K562 (cell line): ENCODE measurements at regions not wholly inside any gene's neighbourhood (a gene's known extent, or its start where the extent isn't known, plus 50 kb on each side); places are given as distances from the start of the nearest gene placed in this dataset.

Experiments used
- ATAC-seq: fragments of 200-7000 bp; cut with Tn5 transposase; 3 replicates; pipeline ENCODE4 v1.9.1; 2020; ENCODE audit warnings: moderate library complexity
- BruUV-seq: library from RNA; stranded (reverse); fragments of 400-500 nt; replicated peaks from 2 replicates; lab custom pipeline; 2021; lab: Mats Ljungman, UMichigan
- CTCF ChIA-PET: fragments of 300-600 bp; formaldehyde crosslinking; extraction: SDS; loops from one replicate; lab custom pipeline; 2021; ENCODE audit warnings: low intra/inter-chr PET ratio; lab: Yijun Ruan, JAX
- POLR2A ChIA-PET: fragments of 300-600, 350-650 bp; sonication (Branson Sonifier 250); formaldehyde crosslinking; extraction: SDS; loops from one replicate; lab custom pipeline; 2021; ENCODE audit warnings: antibody characterized with exemption, inconsistent platforms; lab: Yijun Ruan, JAX
- DNase-seq, 4 experiments: peaks; one replicate each; pipeline versions ENCODE4 v3.0.0 to v3.0.0-alpha.2; 2011 to 2018; ENCODE audit warnings: low spot score in 3 of 4, mixed read lengths in 3 of 4; ENCODE audit errors: extremely low read depth in 1 of 4
- FAIRE-seq: peaks from 2 replicates; lab custom pipeline; 2011; peaks lifted over from hg19 to GRCh38; lab: Jason Lieb, UNC
- H2AFZ ChIP-seq: 2 replicates; pipeline ENCODE4 v1.6.0; 2011; ENCODE audit warnings: low read depth, low read length, control low read depth, inconsistent platforms
- H3K27ac ChIP-seq: fragments of 200-600 bp; 3 replicates; pipeline ENCODE4 v1.8.0; 2011; ENCODE audit warnings: low read depth, mild to moderate bottlenecking, control low read depth, inconsistent platforms, low read length, moderate library complexity, mixed read lengths; ENCODE audit errors: extremely low read depth
- H3K27me3 ChIP-seq, 2 experiments: fragments of 300-600 bp in 1 of 2; 2 replicates in 1 of 2; 3 replicates in 1 of 2; pipeline versions ENCODE4 v1.6.0 to v1.8.0; 2011; ENCODE audit warnings: inconsistent platforms in 2 of 2, low read length in 2 of 2, mild to moderate bottlenecking in 1 of 2, mixed read lengths in 1 of 2, moderate library complexity in 1 of 2; ENCODE audit not compliant: control insufficient read depth in 2 of 2, insufficient read depth in 2 of 2
- H3K36me3 ChIP-seq: fragments of 300-600 bp; 3 replicates; pipeline ENCODE4 v1.8.0; 2011; ENCODE audit warnings: mild to moderate bottlenecking, low read length, inconsistent platforms; ENCODE audit not compliant: control insufficient read depth, insufficient read depth
- H3K4me1 ChIP-seq, 2 experiments: fragments of 200-600 bp in 1 of 2; replicated peaks in 1 of 2; 2 replicates in 1 of 2; 3 replicates in 1 of 2; pipeline versions ENCODE4 v1.5.1 to v1.8.0; 2011; ENCODE audit warnings: inconsistent platforms in 2 of 2, low read length in 2 of 2, mild to moderate bottlenecking in 1 of 2, mixed read lengths in 1 of 2, moderate library complexity in 1 of 2; ENCODE audit not compliant: control insufficient read depth in 2 of 2, insufficient read depth in 2 of 2
- H3K4me2 ChIP-seq: 2 replicates; pipeline ENCODE4 v1.6.1; 2011; ENCODE audit warnings: low read length, control low read depth, inconsistent platforms, mixed read lengths; ENCODE audit not compliant: insufficient read depth
- H3K4me3 ChIP-seq: fragments of 200-600 bp; sonication (generic), shearing (Covaris generic); 2 replicates; pipeline ENCODE4 v1.5.1; 2016; ENCODE audit warnings: control low read depth, inconsistent platforms
- H3K79me2 ChIP-seq: fragments of 200-600 bp; 3 replicates; pipeline ENCODE4 v1.8.0; 2011; ENCODE audit warnings: low read length, inconsistent platforms; ENCODE audit not compliant: control insufficient read depth, insufficient read depth
- H3K9ac ChIP-seq, 2 experiments: 2 replicates each; pipeline versions ENCODE4 v1.6.0 to v1.6.1; 2011; ENCODE audit warnings: low read depth in 2 of 2, low read length in 2 of 2, control low read depth in 1 of 2, inconsistent platforms in 1 of 2, mild to moderate bottlenecking in 1 of 2, mixed read lengths in 1 of 2; ENCODE audit not compliant: insufficient read depth in 1 of 2
- H3K9me1 ChIP-seq: one replicate; pipeline ENCODE4 v1.6.0; 2011; ENCODE audit warnings: inconsistent platforms, mild to moderate bottlenecking, low read length, moderate library complexity; ENCODE audit not compliant: control insufficient read depth, insufficient read depth
- H3K9me3 ChIP-seq: replicated peaks from 2 replicates; pipeline ENCODE4 v1.5.1; 2011; ENCODE audit warnings: low read depth, low read length, inconsistent platforms; ENCODE audit not compliant: control insufficient read depth, insufficient read depth
- H4K20me1 ChIP-seq: replicated peaks from 2 replicates; pipeline ENCODE4 v1.6.1; 2011; ENCODE audit warnings: low read length, inconsistent platforms, mixed read lengths; ENCODE audit not compliant: control insufficient read depth, insufficient read depth
- FOXJ3 ChIP-seq: sonication (generic); formaldehyde crosslinking; IDR thresholded peaks from 2 replicates; pipeline ENCODE4 v1.4.0; 2020; ENCODE audit warnings: mild to moderate bottlenecking, missing genetic modification reagents
- MBD2 ChIP-seq: sonication (generic); IDR thresholded peaks from 2 replicates; pipeline ENCODE4 v1.6.1; 2016; ENCODE audit warnings: low read depth, borderline replicate concordance
- NR2C2 ChIP-seq, 2 experiments: fragments of 200-800 bp in 1 of 2; sonication (Bioruptor generic) in 1 of 2; sonication (generic) in 1 of 2; formaldehyde crosslinking in 1 of 2; IDR thresholded peaks; 2 replicates each; pipeline versions ENCODE4 v1.6.1 to v1.8.0; 2016 to 2022; ENCODE audit warnings: mild to moderate bottlenecking in 1 of 2, missing compliant biosample characterization in 1 of 2, missing genetic modification characterization in 1 of 2, missing genetic modification reagents in 1 of 2
- SUPT5H ChIP-seq: fragments of 450-650 bp; IDR thresholded peaks from 2 replicates; pipeline ENCODE4 v1.6.1; 2016
- THRAP3 ChIP-seq: fragments of 450-650 bp; IDR thresholded peaks from 2 replicates; pipeline ENCODE4 v1.6.1; 2016; ENCODE audit warnings: mild to moderate bottlenecking, inconsistent platforms, borderline replicate concordance
- TRIM28 ChIP-seq: fragments of 450-650 bp; IDR thresholded peaks from 2 replicates; pipeline ENCODE4 v1.6.1; 2017
- ZNF316 ChIP-seq: fragments of 450-650 bp; IDR thresholded peaks from 2 replicates; pipeline ENCODE4 v1.6.1; 2016
- WGBS: fragments of 100-300 bp; shearing (Covaris generic); methylation state at CpG from one replicate; pipeline ENCODE4 v1.1.6; 2016; ENCODE audit warnings: low coverage, mixed read lengths; ENCODE audit not compliant: insufficient coverage; ENCODE audit errors: missing lambda C conversion rate; 5-methylcytosine and 5-hydroxymethylcytosine counted together
- in situ Hi-C: fragments of 300-500 bp; cut with MboI; formaldehyde crosslinking; loops from 4 replicates; pipeline ENCODE4 v1.15.0; 2018; ENCODE audit warnings: inconsistent platforms, mixed read lengths
- intact Hi-C: fragments of 100-400 bp; cut with micrococcal nuclease; formaldehyde crosslinking; loops from 2 replicates; pipeline ENCODE4 v1.14.2; 2022
- TF ChIP-seq, protein P1 (sequence below): fragments of 250-450 bp; sonication (Bioruptor Pico); IDR thresholded peaks from 2 replicates; pipeline ENCODE4 v1.5.0; 2021

DNA sequence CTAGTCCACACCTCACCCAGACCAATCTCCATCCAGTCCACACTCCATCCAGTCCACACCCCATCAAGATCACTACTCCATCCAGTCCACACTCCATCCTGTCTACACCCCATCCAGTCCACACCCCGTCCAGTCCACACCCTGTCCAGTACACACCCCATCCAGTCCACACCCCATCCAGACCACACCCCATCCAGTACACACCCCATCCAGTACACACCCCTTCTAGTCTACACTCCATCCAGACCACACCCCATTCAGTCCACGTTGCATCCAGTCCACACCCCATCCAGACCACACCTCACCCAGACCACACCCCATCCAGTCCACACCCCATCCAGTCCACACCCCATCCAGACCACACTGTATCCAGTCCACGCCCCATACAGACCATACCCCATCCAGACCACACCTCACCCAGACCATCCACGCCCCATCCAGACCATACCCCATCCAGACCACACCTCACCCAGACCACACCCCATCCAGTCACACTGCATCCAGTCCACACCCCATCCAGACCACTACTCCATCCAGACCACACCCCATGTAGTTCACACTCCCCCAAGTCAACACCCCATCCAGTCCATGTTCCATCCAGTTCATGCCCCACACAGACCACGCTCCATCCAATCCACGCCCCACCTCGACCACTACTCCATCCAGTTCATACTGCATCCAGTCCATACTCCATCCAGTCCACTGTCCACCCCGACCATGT, 116.6 kb upstream of the RTL1 start:
- H3K9ac ChIP-seq: no peak overlapping the region
- no peaks in the 10 kb centered on the region for H3K9me3 ChIP-seq
- no peaks in the 10 kb centered on the region for H3K79me2 ChIP-seq
- H3K4me1 ChIP-seq: no peaks in the 10 kb centered on the region; a peak in 1 of 5 replicates
- peaks cover 0 to 21% of the 10 kb centered on the region in 2 experiments; a peak in 1 of 5 replicates for H3K27me3 ChIP-seq
- no peaks in the 10 kb centered on the region for H3K9me1 ChIP-seq
- no TSS peak for BruUV-seq
- ChIA-PET POLR2A (no interaction called here), CTCF (no interaction called here)
- FAIRE-seq: no peak
- no peak overlapping the region for H3K27ac ChIP-seq
- WGBS: 10% methylated on average over 8 of the region's 8 CpGs
- no peak for DNase-seq
- no peak overlapping the region for H2AFZ ChIP-seq
- H3K4me3 ChIP-seq: no peak overlapping the region
- H4K20me1 ChIP-seq: no peaks in the 10 kb centered on the region
- no peaks in the 10 kb centered on the region for H3K36me3 ChIP-seq
- no peak for ATAC-seq
- in situ Hi-C loops (no loop called here), intact Hi-C loops (no loop called here)
- no peak overlapping the region for H3K4me2 ChIP-seq
- TF ChIP-seq ZNF316 (no peak), NR2C2 (CRISPR knock-in tag; IDR thresholded peaks at IDR 0.05) (no peak), NR2C2 (tag; IDR thresholded peaks at IDR 0.05) (no peak), MBD2 (no peak), TRIM28 (no peak), FOXJ3 (CRISPR knock-in tag) (no peak), SUPT5H (no peak), THRAP3 (no peak)
- TF ChIP-seq, protein P1, sequence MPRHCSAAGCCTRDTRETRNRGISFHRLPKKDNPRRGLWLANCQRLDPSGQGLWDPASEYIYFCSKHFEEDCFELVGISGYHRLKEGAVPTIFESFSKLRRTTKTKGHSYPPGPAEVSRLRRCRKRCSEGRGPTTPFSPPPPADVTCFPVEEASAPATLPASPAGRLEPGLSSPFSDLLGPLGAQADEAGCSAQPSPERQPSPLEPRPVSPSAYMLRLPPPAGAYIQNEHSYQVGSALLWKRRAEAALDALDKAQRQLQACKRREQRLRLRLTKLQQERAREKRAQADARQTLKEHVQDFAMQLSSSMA (CRISPR knock-in tag): no peak
